ENCODE measurements at regions not wholly inside any gene's neighbourhood (a gene's known extent, or its start where the extent isn't known, plus 50 kb on each side); places are given as distances from the start of the nearest gene placed in this dataset.

DNA sequence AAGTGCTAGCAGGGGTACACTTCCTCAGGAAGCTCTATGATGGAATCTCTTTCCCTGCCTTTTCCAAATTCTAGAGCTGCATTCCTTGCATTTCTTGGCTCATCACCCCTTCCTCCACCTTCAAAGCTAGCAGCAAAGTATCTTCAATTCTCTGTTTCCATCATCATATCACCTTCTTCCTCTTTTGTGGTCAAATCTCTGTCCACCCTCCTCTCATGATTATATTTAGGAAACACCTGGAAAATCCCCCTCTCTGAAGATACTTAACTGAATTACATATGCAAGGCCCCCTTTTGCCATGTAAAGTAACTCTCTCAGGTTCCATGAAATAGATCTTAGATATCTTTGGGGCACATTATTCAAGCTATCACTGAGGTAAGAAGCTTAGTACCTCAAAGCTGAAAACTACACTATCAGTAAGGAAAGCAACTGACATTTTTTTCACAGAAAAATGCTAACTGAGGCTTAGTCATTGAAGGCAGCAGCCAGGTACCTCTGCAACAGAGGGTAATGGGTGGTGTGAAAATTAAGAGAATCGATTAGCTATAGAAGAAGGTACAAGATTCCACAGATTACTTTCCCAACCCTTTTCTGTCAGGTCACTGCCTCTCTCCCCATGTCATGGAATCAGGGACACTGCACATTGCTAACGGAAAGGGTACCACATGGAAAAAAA, 197.3 kb downstream of the MACC1 start:
- TF ChIP-seq POLR2A (IDR thresholded peaks at IDR 0.05; ENCODE audit: low read length) (no peak), GATA1 (IDR thresholded peaks at IDR 0.05; ENCODE audit: low read depth, low read length) (no peak)

All from erythroblast (primary cell).